ENCODE measurements at regions not wholly inside any gene's neighbourhood (a gene's known extent, or its start where the extent isn't known, plus 50 kb on each side); places are given as distances from the start of the nearest gene placed in this dataset.

DNA sequence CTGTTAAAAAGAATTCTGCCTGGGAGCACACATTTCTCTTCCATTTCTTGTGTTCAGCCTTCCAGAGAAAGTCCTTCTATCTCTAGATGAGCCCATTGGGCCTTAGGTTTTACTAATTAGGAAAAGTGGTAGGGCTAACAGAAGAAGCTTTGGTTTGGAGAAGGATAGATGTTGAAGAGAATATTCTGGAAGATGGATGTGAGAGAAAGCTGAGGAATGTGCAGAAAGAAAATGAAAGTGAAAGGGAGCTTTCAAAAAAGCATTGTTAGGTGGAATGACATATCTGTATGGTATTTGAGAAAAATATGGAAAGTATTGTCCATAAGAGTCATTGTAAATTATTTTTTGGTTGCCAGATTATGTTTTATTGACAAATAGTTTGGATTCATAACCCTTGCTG is 474.8 kb upstream of the SLIT2 start:
- TF ChIP-seq, protein P1, sequence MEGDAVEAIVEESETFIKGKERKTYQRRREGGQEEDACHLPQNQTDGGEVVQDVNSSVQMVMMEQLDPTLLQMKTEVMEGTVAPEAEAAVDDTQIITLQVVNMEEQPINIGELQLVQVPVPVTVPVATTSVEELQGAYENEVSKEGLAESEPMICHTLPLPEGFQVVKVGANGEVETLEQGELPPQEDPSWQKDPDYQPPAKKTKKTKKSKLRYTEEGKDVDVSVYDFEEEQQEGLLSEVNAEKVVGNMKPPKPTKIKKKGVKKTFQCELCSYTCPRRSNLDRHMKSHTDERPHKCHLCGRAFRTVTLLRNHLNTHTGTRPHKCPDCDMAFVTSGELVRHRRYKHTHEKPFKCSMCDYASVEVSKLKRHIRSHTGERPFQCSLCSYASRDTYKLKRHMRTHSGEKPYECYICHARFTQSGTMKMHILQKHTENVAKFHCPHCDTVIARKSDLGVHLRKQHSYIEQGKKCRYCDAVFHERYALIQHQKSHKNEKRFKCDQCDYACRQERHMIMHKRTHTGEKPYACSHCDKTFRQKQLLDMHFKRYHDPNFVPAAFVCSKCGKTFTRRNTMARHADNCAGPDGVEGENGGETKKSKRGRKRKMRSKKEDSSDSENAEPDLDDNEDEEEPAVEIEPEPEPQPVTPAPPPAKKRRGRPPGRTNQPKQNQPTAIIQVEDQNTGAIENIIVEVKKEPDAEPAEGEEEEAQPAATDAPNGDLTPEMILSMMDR (conservative IDR thresholded peaks at IDR 0.05; ENCODE audit: control insufficient read depth, insufficient read depth, low read depth, low read length): no peak
- peak; percentile 14 for DNase-seq (ENCODE audit: low read depth)
- no peak overlapping the region for H3K4me3 ChIP-seq (ENCODE audit: control insufficient read depth, low read depth, low read length)

DNA sequence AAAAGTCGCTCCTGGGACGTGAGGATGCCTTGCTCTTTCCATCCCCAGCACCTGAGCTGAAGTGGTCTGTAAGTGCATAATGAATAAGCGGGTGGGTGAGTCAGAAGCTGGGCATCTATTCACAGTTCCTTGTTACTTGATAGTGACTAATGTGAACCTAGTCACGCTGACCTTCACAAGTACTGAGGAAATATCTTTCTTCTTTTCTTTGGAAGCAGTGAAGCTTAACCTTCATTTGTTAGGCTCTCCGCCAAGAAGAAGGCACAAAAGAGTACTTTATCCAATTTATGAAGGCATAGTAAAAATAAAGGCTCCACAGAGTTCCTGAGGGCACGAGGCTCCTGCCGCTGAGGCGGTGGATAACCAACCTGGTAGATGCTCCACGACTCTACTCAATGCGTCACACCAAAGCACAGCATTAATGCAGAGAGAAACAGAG is 475.7 kb upstream of the SLIT2 start:
- TF ChIP-seq, protein P1 (conservative IDR thresholded peaks at IDR 0.05; ENCODE audit: control insufficient read depth, insufficient read depth, low read depth, low read length): no peak
- peak; percentile 89 for DNase-seq (ENCODE audit: low read depth)
- no peak overlapping the region for H3K4me3 ChIP-seq (ENCODE audit: control insufficient read depth, low read depth, low read length)

DNA sequence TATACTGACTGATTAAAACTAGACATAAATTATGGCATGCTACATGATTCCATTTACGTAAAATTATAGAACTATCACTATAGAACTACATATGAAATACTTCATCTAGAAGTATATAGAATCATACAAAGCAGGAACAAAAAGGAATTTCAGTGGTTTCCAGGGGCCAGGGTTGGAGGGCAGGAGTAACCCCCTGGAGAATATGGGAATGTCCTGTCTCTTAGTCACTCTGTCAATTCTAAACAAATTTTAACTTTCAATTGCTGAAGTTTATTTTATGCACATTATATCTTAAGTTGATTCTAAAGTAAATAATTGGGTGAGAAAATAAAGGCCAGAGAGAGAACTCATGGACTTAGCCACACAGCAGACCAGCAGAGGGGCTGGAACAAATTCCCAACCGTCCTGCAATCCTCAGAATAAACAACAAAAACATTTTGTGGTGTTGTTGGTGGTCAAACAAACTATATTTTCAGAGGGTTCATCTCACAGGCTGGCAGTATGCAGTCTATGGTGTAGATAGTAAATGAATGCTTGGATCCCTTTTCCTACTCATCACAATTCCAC is 476.9 kb upstream of the SLIT2 start:
- peak; percentile 23 for DNase-seq (ENCODE audit: low read depth)
- H3K4me3 ChIP-seq (ENCODE audit: control insufficient read depth, low read depth, low read length): no peak overlapping the region
- TF ChIP-seq, protein P1 (conservative IDR thresholded peaks at IDR 0.05; ENCODE audit: control insufficient read depth, insufficient read depth, low read depth, low read length): no peak

DNA sequence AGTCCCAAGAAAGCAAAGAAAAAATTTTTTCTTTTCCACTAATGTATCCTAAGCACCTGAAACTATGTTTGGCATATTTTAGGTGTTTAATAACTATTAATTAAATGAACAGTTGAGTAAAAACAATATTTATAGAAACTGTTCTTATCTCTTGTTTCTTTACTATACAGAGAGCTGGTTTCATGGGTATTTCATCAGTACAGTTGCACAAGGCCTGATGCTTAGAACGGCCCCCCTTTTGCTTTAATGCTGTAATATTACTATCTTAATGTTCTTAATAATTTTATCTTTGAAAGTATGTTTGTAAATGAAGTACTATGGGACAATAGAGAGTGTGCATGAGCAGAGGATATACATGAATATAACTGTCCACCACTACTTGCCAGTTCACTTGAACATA is 479.1 kb upstream of the SLIT2 start:
- DNase-seq (ENCODE audit: low read depth): no peak
- H3K4me3 ChIP-seq (ENCODE audit: control insufficient read depth, low read depth, low read length): no peak overlapping the region
- TF ChIP-seq, protein P1 (conservative IDR thresholded peaks at IDR 0.05; ENCODE audit: control insufficient read depth, insufficient read depth, low read depth, low read length): no peak

DNA sequence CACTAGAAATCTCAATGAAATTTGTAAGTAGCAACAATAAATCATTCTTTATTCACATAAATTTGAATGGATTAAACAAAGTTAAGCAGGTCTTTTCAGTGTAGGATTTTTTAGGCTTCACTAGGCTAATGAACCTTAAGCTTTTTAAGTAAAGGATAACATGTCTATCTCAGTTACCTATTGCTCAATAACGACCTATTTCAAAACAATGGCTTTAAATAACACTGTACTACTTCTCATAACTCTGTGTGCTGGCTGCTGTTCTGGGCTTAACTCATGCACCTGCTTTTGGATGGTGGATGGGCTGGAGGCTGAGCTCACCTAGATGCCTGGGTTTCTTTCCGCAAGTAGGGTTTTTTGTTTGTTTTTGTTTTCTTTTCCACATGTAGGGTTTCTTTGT is 495.0 kb upstream of the SLIT2 start:
- H3K4me3 ChIP-seq (ENCODE audit: control insufficient read depth, low read depth, low read length): no peak overlapping the region
- no peak for DNase-seq (ENCODE audit: low read depth)
- TF ChIP-seq, protein P1 (conservative IDR thresholded peaks at IDR 0.05; ENCODE audit: control insufficient read depth, insufficient read depth, low read depth, low read length): no peak

DNA sequence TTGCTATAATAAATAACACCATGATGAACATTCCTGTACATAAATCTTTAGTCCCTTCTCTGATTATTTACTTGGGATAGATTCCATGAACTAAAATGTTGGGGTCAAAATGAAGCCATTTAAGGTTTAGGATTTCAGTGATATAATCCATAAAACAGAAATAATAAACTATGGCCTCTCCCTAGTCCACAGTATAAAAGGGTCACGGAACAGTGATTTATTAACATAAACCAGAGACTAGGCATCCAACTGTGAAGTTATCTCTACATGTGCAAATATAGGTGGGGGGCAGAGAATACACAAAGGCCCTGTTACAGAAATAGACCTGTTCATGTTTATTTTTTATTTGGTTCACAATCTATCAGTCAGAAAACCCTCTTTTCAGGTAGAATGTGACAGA is 499.1 kb upstream of the SLIT2 start:
- H3K4me3 ChIP-seq (ENCODE audit: control insufficient read depth, low read depth, low read length): no peak overlapping the region
- TF ChIP-seq, protein P1 (conservative IDR thresholded peaks at IDR 0.05; ENCODE audit: control insufficient read depth, insufficient read depth, low read depth, low read length): no peak
- DNase-seq (ENCODE audit: low read depth): no peak
